OCI-LY7 (cell line): ENCODE measurements at regions not wholly inside any gene's neighbourhood (a gene's known extent, or its start where the extent isn't known, plus 50 kb on each side); places are given as distances from the start of the nearest gene placed in this dataset.

ENCODE experiments used
- CTCF ChIP-seq: fragments of 200-600 bp; sonication (generic); conservative IDR thresholded peaks from 2 replicates; pipeline ENCODE4 v1.5.1; 2014; ENCODE audit warnings: mild to moderate bottlenecking, antibody characterized with exemption, low read length, moderate library complexity, mixed read lengths
- EZH2phosphoT487 ChIP-seq: fragments of 200-600 bp; sonication (generic); IDR thresholded peaks from 2 replicates; pipeline ENCODE4 v1.6.1; 2018; ENCODE audit warnings: low read depth, borderline replicate concordance, mild to moderate bottlenecking, mixed run types, antibody characterized with exemption, low read length, moderate library complexity, mixed read lengths

GRCh38 chr10:4016214-4016740, 231.3 kb upstream of the KLF6 start:
- no peak for TF ChIP-seq EZH2phosphoT487
- no peak for TF ChIP-seq CTCF
